Breast epithelium (tissue), 3 donors: ENCODE measurements at regions not wholly inside any gene's neighbourhood (a gene's known extent, or its start where the extent isn't known, plus 50 kb on each side); places are given as distances from the start of the nearest gene placed in this dataset.

ENCODE experiments used
- POLR2A ChIP-seq: fragments of 450-650 bp; IDR thresholded peaks from one replicate; pipeline ENCODE4 v1.6.1; 2016; ENCODE audit warnings: antibody characterized with exemption, mild to moderate bottlenecking, moderate library complexity
- POLR2AphosphoS5 ChIP-seq, 3 donors: sonication (generic); formaldehyde crosslinking; IDR thresholded peaks; one replicate each; pipeline ENCODE4 v1.6.1; 2017; ENCODE audit warnings: antibody characterized with exemption in 3 of 3
- TF ChIP-seq, protein P1 (sequence below), 3 donors: fragments of 450-650 bp; IDR thresholded peaks; one replicate each; pipeline ENCODE4 v1.5.1; 2016 to 2017; ENCODE audit warnings: antibody characterized with exemption in 3 of 3, mild to moderate bottlenecking in 3 of 3, moderate library complexity in 3 of 3

DNA sequence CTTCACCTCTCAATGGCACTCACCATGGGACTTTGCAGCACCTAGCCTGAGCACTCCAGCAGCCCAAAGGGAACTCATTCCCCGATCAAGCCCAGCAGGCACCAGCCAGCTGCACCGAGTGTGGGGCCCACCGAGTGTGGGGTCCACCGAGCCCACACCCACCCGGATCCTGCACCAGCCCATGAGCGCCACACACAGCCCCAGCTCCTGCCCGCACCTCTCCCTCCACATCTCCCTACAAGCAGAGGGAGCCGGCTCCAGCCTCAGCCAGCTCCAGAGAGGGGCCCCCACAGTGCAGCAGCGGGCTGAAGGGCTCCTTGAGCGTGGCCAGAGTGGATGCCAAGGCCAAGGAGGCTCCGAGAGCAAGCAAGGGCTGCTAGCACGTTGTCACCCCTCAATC, 1182.4 kb downstream of the HACE1 start:
- TF ChIP-seq, protein P1, sequence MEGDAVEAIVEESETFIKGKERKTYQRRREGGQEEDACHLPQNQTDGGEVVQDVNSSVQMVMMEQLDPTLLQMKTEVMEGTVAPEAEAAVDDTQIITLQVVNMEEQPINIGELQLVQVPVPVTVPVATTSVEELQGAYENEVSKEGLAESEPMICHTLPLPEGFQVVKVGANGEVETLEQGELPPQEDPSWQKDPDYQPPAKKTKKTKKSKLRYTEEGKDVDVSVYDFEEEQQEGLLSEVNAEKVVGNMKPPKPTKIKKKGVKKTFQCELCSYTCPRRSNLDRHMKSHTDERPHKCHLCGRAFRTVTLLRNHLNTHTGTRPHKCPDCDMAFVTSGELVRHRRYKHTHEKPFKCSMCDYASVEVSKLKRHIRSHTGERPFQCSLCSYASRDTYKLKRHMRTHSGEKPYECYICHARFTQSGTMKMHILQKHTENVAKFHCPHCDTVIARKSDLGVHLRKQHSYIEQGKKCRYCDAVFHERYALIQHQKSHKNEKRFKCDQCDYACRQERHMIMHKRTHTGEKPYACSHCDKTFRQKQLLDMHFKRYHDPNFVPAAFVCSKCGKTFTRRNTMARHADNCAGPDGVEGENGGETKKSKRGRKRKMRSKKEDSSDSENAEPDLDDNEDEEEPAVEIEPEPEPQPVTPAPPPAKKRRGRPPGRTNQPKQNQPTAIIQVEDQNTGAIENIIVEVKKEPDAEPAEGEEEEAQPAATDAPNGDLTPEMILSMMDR (IDR thresholded peaks at IDR 0.05), result no peak
- TF ChIP-seq POLR2AphosphoS5 (IDR thresholded peaks at IDR 0.05) (no peak), POLR2A (no peak)
